ENCODE measurements at regions not wholly inside any gene's neighbourhood (a gene's known extent, or its start where the extent isn't known, plus 50 kb on each side); places are given as distances from the start of the nearest gene placed in this dataset.

DNA sequence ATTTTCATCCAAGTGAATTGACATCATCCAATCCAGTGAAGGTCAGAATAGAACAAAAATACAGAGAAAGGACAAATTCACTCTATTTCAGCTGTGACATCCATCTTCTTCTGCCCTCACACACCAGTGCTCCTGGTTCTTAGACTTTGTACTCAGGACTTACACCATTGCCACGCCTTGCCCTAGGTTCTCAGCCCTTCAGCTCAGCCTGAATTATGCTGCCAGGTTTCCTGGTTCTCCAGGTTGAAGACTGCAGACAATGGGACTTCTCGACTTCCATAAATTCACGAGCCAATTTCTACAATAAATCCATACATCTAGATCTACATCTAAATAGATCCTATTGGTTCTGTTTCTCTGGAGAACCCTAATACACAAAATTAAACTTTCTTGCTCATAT lies 181.2 kb upstream of the KCND2 start:
- TF ChIP-seq, protein P1, sequence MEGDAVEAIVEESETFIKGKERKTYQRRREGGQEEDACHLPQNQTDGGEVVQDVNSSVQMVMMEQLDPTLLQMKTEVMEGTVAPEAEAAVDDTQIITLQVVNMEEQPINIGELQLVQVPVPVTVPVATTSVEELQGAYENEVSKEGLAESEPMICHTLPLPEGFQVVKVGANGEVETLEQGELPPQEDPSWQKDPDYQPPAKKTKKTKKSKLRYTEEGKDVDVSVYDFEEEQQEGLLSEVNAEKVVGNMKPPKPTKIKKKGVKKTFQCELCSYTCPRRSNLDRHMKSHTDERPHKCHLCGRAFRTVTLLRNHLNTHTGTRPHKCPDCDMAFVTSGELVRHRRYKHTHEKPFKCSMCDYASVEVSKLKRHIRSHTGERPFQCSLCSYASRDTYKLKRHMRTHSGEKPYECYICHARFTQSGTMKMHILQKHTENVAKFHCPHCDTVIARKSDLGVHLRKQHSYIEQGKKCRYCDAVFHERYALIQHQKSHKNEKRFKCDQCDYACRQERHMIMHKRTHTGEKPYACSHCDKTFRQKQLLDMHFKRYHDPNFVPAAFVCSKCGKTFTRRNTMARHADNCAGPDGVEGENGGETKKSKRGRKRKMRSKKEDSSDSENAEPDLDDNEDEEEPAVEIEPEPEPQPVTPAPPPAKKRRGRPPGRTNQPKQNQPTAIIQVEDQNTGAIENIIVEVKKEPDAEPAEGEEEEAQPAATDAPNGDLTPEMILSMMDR (IDR thresholded peaks at IDR 0.05) = no peak
- no peak for TF ChIP-seq ZFX (IDR thresholded peaks at IDR 0.05; ENCODE audit: borderline replicate concordance)
- H3K27ac ChIP-seq = no peak overlapping the region

DNA sequence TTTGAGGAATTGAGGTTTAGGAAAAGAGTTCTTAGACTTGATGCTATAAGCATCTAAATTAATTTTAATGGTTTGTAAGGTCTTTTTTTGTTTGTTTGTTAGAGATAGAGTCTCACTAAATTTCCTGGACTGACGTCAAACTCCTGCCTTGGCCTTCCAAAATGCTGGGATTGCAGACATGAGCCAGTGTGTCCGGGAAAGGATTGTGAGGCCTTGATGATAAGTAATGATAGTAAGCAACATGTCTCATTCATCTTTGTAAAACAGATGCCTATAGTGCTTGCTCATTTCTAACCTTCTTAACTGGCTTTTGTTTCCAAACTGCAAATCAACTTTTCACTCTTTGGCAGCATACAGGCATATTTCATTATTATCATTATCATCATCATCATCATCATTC lies 176.0 kb upstream of the KCND2 start:
- no peak overlapping the region for H3K27ac ChIP-seq

GRCh38 chr7:120097774-120098173 lies 175.2 kb upstream of the KCND2 start:
- TF ChIP-seq, protein P1 (IDR thresholded peaks at IDR 0.05) = no peak
- no peak for TF ChIP-seq ZFX (IDR thresholded peaks at IDR 0.05; ENCODE audit: borderline replicate concordance)

More for the DNA sequence above, 176.0 kb upstream of the KCND2 start:
- TF ChIP-seq, protein P1 (IDR thresholded peaks at IDR 0.05) = no peak
- no peak for TF ChIP-seq ZFX (IDR thresholded peaks at IDR 0.05; ENCODE audit: borderline replicate concordance)

GRCh38 chr7:120108376-120108775 lies 164.6 kb upstream of the KCND2 start:
- no peak for TF ChIP-seq ZFX (IDR thresholded peaks at IDR 0.05; ENCODE audit: borderline replicate concordance)
- TF ChIP-seq, protein P1 (IDR thresholded peaks at IDR 0.05) = no peak

More at GRCh38 chr7:120097774-120098173, 175.2 kb upstream of the KCND2 start:
- H3K27ac ChIP-seq = no peak overlapping the region

DNA sequence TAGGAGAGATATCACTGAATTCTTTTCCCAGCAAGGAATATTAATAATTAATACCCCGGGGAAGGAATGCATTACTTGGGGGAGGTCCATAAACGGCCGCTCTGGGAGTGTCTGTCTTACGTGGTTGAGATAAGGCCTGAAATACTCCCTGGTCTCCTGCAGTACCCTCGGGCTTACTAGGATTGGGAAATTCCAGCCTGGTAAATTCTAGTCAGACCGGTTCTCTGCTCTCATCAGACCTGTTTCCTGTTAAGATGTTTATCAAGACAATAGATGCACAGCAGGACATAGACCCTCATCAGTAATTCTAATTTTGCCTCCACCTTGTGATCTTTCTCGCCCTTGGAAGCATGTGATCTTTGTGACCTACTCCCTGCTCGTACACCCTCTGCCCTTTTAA lies 162.8 kb upstream of the KCND2 start:
- H3K27ac ChIP-seq = no peak overlapping the region
- TF ChIP-seq, protein P1 (IDR thresholded peaks at IDR 0.05) = no peak
- TF ChIP-seq ZFX (IDR thresholded peaks at IDR 0.05; ENCODE audit: borderline replicate concordance) = no peak

More at GRCh38 chr7:120108376-120108775, 164.6 kb upstream of the KCND2 start:
- no peak overlapping the region for H3K27ac ChIP-seq

GRCh38 chr7:120114626-120115025 lies 158.3 kb upstream of the KCND2 start:
- H3K27ac ChIP-seq = no peak overlapping the region
- TF ChIP-seq ZFX (IDR thresholded peaks at IDR 0.05; ENCODE audit: borderline replicate concordance) = no peak
- TF ChIP-seq, protein P1 (IDR thresholded peaks at IDR 0.05) = no peak

DNA sequence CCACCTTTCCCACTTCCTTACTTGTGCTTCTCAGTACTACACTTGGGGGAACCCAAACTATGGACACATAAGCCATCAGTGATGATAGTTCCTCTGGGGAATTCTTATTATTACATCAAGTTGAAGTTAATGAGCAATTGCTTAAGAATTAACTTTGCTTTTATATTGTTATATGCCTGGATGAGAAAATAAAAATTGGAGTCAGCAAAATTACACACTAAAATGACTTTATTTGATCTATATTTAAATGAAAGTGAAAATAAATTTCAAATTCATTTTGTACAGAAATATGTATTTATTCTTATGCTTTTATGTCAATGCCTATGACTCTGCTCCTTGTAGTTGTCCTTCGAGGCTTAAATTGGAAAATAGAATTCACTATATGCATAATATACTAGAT lies 149.4 kb upstream of the KCND2 start:
- H3K27ac ChIP-seq = no peak overlapping the region
- TF ChIP-seq, protein P1 (IDR thresholded peaks at IDR 0.05) = no peak
- TF ChIP-seq ZFX (IDR thresholded peaks at IDR 0.05; ENCODE audit: borderline replicate concordance) = no peak

All from 22Rv1 (cell line).